Spleen (tissue), 11 donors: ENCODE measurements at regions not wholly inside any gene's neighbourhood (a gene's known extent, or its start where the extent isn't known, plus 50 kb on each side); places are given as distances from the start of the nearest gene placed in this dataset.

ENCODE experiments used
- DNase-seq: peaks from one replicate; pipeline ENCODE4 v3.0.0-alpha.2; 2020
- H3K27ac ChIP-seq, 8 donors: fragments of 200-600 bp; sonication (generic) in 7 of 8; 1 replicate in 4 of 8; 2 replicates in 4 of 8; pipeline versions ENCODE4 v1.5.0 to v1.8.0; 2016 to 2021; ENCODE audit warnings: inconsistent platforms in 4 of 8, mild to moderate bottlenecking in 4 of 8, moderate library complexity in 1 of 8
- H3K27me3 ChIP-seq, 7 donors: fragments of 200-600 bp; sonication (generic) in 6 of 7; replicated peaks in 1 of 7; 1 replicate in 4 of 7; 2 replicates in 3 of 7; pipeline versions ENCODE4 v1.5.0 to v1.8.0; 2016 to 2021; ENCODE audit warnings: inconsistent platforms in 3 of 7, mild to moderate bottlenecking in 1 of 7
- H3K36me3 ChIP-seq, 6 donors: fragments of 200-600 bp; sonication (generic) in 5 of 6; 1 replicate in 4 of 6; 2 replicates in 2 of 6; pipeline versions ENCODE4 v1.5.0 to v1.8.0; 2016 to 2021; ENCODE audit warnings: inconsistent platforms in 2 of 6
- H3K4me1 ChIP-seq, 6 donors: fragments of 200-600 bp; sonication (generic) in 5 of 6; 1 replicate in 3 of 6; 2 replicates in 3 of 6; pipeline versions ENCODE4 v1.5.0 to v1.8.0; 2016 to 2021; ENCODE audit warnings: inconsistent platforms in 3 of 6
- H3K4me3 ChIP-seq, 8 donors: fragments of 200-600 bp; sonication (generic) in 7 of 8; 1 replicate in 4 of 8; 2 replicates in 4 of 8; pipeline versions ENCODE4 v1.5.0 to v1.8.0; 2016 to 2021; ENCODE audit warnings: inconsistent platforms in 4 of 8, mild to moderate bottlenecking in 4 of 8, moderate library complexity in 2 of 8
- H3K9me3 ChIP-seq, 8 donors: fragments of 200-600 bp; sonication (generic) in 7 of 8; 1 replicate in 4 of 8; 2 replicates in 4 of 8; pipeline versions ENCODE4 v1.5.0 to v1.8.0; 2016 to 2021; ENCODE audit warnings: inconsistent platforms in 4 of 8
- POLR2A ChIP-seq, 3 donors: fragments of 450-650 bp; IDR thresholded peaks; one replicate each; pipeline ENCODE4 v1.5.1; 2017; ENCODE audit warnings: antibody characterized with exemption in 3 of 3, mild to moderate bottlenecking in 1 of 3
- POLR2AphosphoS5 ChIP-seq, 3 donors: sonication (generic); formaldehyde crosslinking; IDR thresholded peaks; one replicate each; pipeline ENCODE4 v1.5.1; 2017; ENCODE audit warnings: antibody characterized with exemption in 3 of 3
- WGBS, 5 donors: extraction: QIAGEN DNeasy Blood & Tissue Kit in 3 of 5; methylation state at CpG; one replicate each; pipeline versions ENCODE4 v1.1.5 to v1.1.7; 2013 to 2018; 5-methylcytosine and 5-hydroxymethylcytosine counted together
- intact Hi-C: fragments of 100-400 bp; cut with DNase I; formaldehyde crosslinking; loops from one replicate; pipeline ENCODE4 v1.15.0; 2023; ENCODE audit warnings: low total_unique reads
- TF ChIP-seq, protein P1 (sequence below), 11 experiments: fragments of 200-600 bp in 7 of 11; fragments of 450-650 bp in 4 of 11; sonication (generic) in 4 of 11; IDR thresholded peaks in 8 of 11; conservative IDR thresholded peaks in 3 of 11; 1 replicate in 7 of 11; 2 replicates in 4 of 11; pipeline versions ENCODE4 v1.4.0 to v1.8.0; 2016 to 2021; ENCODE audit warnings: antibody characterized with exemption in 11 of 11, inconsistent platforms in 4 of 11, mild to moderate bottlenecking in 1 of 11
- donor health status: healthy with polysubstance abuse.
- donor health status: DM: no; HTN: no; CAD: no; lungs with moderate emphysema.
- donor health status: DM: no; HTN: no; CAD: no.
- donor health status: Bipolar disorder and iron deficiency.
- donor health status: healthy.
- donor health status: DM: no; HTN: no; CAD: no.
- donor health status: DM: yes; HTN: yes; CAD: no.

DNA sequence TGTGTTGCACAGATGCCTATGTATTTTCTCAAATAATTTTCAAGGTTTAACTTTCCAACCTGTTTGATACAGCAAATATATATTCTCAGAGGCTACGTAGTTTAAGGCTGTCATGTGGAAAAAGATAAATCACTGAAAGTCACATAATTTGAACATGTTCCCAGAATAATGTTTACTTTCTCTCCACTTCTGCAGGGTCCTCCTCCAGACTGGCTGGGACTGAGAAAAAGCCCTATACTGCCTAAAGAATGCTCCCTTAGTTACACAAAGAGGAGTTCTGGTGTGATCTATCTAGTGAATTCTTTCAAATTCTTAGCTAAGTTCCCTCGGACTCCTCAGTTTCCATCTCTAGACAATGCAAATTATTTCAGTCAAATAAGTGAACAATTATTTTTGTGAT is 411.0 kb downstream of the C6orf118 start:
- DNase-seq = no peak
- 67 to 86% (median 76%) methylated on average over 2 of the region's 2 CpGs for WGBS, 5 donors
- no peak overlapping the region for H3K4me3 ChIP-seq
- H3K4me1 ChIP-seq = no peaks in the 10 kb centered on the region
- no peaks in the 10 kb centered on the region for H3K36me3 ChIP-seq
- intact Hi-C loops = no loop called here
- no peak for TF ChIP-seq POLR2A (IDR thresholded peaks at IDR 0.05)
- TF ChIP-seq, protein P1, sequence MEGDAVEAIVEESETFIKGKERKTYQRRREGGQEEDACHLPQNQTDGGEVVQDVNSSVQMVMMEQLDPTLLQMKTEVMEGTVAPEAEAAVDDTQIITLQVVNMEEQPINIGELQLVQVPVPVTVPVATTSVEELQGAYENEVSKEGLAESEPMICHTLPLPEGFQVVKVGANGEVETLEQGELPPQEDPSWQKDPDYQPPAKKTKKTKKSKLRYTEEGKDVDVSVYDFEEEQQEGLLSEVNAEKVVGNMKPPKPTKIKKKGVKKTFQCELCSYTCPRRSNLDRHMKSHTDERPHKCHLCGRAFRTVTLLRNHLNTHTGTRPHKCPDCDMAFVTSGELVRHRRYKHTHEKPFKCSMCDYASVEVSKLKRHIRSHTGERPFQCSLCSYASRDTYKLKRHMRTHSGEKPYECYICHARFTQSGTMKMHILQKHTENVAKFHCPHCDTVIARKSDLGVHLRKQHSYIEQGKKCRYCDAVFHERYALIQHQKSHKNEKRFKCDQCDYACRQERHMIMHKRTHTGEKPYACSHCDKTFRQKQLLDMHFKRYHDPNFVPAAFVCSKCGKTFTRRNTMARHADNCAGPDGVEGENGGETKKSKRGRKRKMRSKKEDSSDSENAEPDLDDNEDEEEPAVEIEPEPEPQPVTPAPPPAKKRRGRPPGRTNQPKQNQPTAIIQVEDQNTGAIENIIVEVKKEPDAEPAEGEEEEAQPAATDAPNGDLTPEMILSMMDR (IDR thresholded peaks at IDR 0.05 in 8 of 11, conservative IDR thresholded peaks at IDR 0.05 in 3 of 11) = no peak
- TF ChIP-seq POLR2AphosphoS5 (IDR thresholded peaks at IDR 0.05) = no peak
- H3K27me3 ChIP-seq = no peaks in the 10 kb centered on the region
- H3K27ac ChIP-seq = no peak overlapping the region
- H3K9me3 ChIP-seq = peaks cover 0 to 9% (median 0%) of the 10 kb centered on the region in 8 donors

DNA sequence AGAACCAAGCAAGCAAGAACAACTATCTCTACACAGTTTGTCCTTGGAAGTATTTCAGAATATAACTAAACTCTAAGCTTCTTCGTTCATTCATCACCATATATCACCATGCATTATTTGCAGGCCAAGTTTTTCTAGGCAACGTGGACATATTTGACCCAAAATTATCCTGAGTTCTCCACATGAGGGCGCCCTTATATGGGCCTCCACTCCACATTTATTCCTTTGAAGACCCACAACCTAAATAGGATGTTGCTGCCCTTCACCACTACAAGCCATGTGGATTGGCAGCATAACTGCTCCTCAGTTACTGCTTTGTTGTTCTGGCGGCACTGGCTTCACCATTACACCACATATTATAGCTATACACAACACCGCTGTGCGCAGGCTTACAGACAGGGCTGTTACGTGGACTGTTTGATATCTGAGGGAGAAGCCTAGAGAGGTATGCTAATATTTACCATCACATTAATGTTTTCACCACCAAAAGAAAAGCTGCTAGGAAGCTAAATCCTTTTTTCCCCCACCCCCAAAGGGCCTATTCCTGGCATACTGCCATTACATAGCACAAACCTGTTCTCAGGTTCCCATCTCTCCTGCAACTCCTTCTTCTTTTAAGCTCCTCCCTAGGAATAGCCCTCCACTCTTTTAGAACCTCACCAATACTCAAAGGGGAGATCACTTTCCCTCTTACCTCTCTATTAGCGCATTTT is 411.7 kb downstream of the C6orf118 start:
- Histone ChIP-seq H3K27me3 (no peaks in the 10 kb centered on the region), H3K4me1 (no peaks in the 10 kb centered on the region), H3K4me3 (no peak overlapping the region), H3K9me3 (peaks cover 0 to 9% (median 0%) of the 10 kb centered on the region in 8 donors), H3K36me3 (no peaks in the 10 kb centered on the region), H3K27ac (no peak overlapping the region)
- 75 to 81% (median 80%) methylated on average over 8 of the region's 8 CpGs for WGBS, 5 donors
- TF ChIP-seq POLR2A (IDR thresholded peaks at IDR 0.05) (no peak), POLR2AphosphoS5 (IDR thresholded peaks at IDR 0.05) (no peak)
- TF ChIP-seq, protein P1 (IDR thresholded peaks at IDR 0.05 in 8 of 11, conservative IDR thresholded peaks at IDR 0.05 in 3 of 11) = no peak
- intact Hi-C loops = no loop called here
- DNase-seq = no peak

DNA sequence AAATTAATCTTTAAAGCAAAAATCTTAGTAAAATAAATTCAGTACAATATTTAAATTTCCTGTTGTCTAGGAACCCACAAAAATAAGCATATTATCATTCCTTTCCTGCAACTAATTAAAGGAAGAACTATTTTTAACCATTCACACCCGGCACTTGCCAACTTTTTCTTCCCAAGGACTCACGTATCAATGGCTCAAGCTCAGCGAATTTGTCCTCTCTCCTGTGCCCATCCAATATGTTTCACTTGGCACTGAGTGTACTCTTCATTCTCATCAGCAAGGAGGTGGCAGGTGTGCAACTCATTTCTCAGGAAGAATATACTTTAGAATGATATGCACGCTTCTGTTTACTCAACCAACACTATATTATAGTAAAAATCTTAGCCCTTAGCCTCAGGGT is 419.4 kb downstream of the C6orf118 start:
- H3K27ac ChIP-seq = no peak overlapping the region
- no peaks in the 10 kb centered on the region for H3K4me1 ChIP-seq
- intact Hi-C loops = no loop called here
- TF ChIP-seq POLR2A (IDR thresholded peaks at IDR 0.05) = no peak
- TF ChIP-seq, protein P1 (IDR thresholded peaks at IDR 0.05 in 8 of 11, conservative IDR thresholded peaks at IDR 0.05 in 3 of 11) = no peak
- TF ChIP-seq POLR2AphosphoS5 (IDR thresholded peaks at IDR 0.05) = no peak
- peaks cover 0 to 8% (median 0%) of the 10 kb centered on the region in 8 donors for H3K9me3 ChIP-seq
- H3K27me3 ChIP-seq = no peaks in the 10 kb centered on the region
- 56 to 68% (median 61%) methylated on average over 4 of the region's 4 CpGs for WGBS, 5 donors
- no peak overlapping the region for H3K4me3 ChIP-seq
- DNase-seq = no peak
- no peaks in the 10 kb centered on the region for H3K36me3 ChIP-seq

DNA sequence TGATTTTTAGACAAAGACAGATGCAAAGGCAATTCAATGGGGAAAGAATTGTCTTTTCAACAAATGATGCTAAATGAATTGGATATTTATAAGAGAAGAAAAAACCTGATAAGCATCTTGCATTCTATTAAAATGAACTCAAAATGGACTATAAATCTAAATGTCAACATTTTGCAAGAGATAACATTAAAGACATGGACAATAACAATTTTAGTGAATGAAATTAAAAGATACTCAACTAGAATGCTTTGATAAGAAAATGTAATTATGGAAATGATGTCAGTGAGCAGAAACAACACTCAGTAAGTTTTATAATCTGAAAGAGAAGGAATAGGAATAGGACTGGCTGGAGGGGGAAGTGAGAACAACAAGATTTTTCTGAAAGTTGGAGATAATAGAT is 421.7 kb downstream of the C6orf118 start:
- no peak overlapping the region for H3K4me3 ChIP-seq
- TF ChIP-seq, protein P1 (IDR thresholded peaks at IDR 0.05 in 8 of 11, conservative IDR thresholded peaks at IDR 0.05 in 3 of 11) = no peak
- no peak for TF ChIP-seq POLR2AphosphoS5 (IDR thresholded peaks at IDR 0.05)
- no peak for TF ChIP-seq POLR2A (IDR thresholded peaks at IDR 0.05)
- H3K9me3 ChIP-seq = peaks cover 0 to 4% (median 0%) of the 10 kb centered on the region in 8 donors
- H3K27me3 ChIP-seq = no peaks in the 10 kb centered on the region
- DNase-seq = no peak
- no peaks in the 10 kb centered on the region for H3K4me1 ChIP-seq
- H3K27ac ChIP-seq = no peak overlapping the region
- no peaks in the 10 kb centered on the region for H3K36me3 ChIP-seq
- intact Hi-C loops = no loop called here
